Endodermal cell (in vitro differentiated cells): ENCODE measurements at regions not wholly inside any gene's neighbourhood (a gene's known extent, or its start where the extent isn't known, plus 50 kb on each side); places are given as distances from the start of the nearest gene placed in this dataset.

ENCODE experiments used
- DNase-seq: peaks from one replicate; pipeline ENCODE4 v3.0.0-alpha.2; 2017
- H3K27ac ChIP-seq: 2 replicates; pipeline ENCODE4 v1.5.1; 2013; ENCODE audit warnings: mild to moderate bottlenecking, low read depth, low read length, moderate library complexity
- H3K27me3 ChIP-seq: 2 replicates; pipeline ENCODE4 v1.6.1; 2013; ENCODE audit warnings: mild to moderate bottlenecking, low read length, moderate library complexity; ENCODE audit not compliant: insufficient read depth, control insufficient read depth, poor library complexity, severe bottlenecking
- H3K36me3 ChIP-seq: 2 replicates; pipeline ENCODE4 v1.7.0; 2013; ENCODE audit warnings: mild to moderate bottlenecking, low read length, moderate library complexity; ENCODE audit not compliant: control insufficient read depth, insufficient read depth
- H3K4me1 ChIP-seq: one replicate; pipeline ENCODE4 v1.7.0; 2013; ENCODE audit warnings: low read length; ENCODE audit not compliant: control insufficient read depth, insufficient read depth
- H3K4me3 ChIP-seq: 2 replicates; pipeline ENCODE4 v1.5.1; 2013; ENCODE audit warnings: mild to moderate bottlenecking, low read length, moderate library complexity
- H3K9ac ChIP-seq: 2 replicates; pipeline ENCODE4 v1.6.1; 2013; ENCODE audit warnings: mild to moderate bottlenecking, low read length, moderate library complexity; ENCODE audit not compliant: poor library complexity, severe bottlenecking; ENCODE audit errors: extremely low read depth
- H3K9me3 ChIP-seq: 2 replicates; pipeline ENCODE4 v1.6.1; 2013; ENCODE audit warnings: mild to moderate bottlenecking, low read length, moderate library complexity; ENCODE audit not compliant: control insufficient read depth
- H3K27ac Mint-ChIP-seq: 2 replicates; pipeline ENCODE4 v1.8.0; 2020; ENCODE audit warnings: mixed read lengths
- H3K27me3 Mint-ChIP-seq: 2 replicates; pipeline ENCODE4 v1.8.0; 2021; ENCODE audit warnings: mild to moderate bottlenecking, mixed read lengths; ENCODE audit not compliant: insufficient read depth
- H3K36me3 Mint-ChIP-seq: 2 replicates; pipeline ENCODE4 v1.8.0; 2020; ENCODE audit warnings: low read depth, mixed read lengths
- H3K4me1 Mint-ChIP-seq: 2 replicates; pipeline ENCODE4 v1.8.0; 2020; ENCODE audit warnings: mixed read lengths
- H3K4me3 Mint-ChIP-seq: 2 replicates; pipeline ENCODE4 v1.8.0; 2020; ENCODE audit warnings: mild to moderate bottlenecking, moderate library complexity, mixed read lengths
- H3K9me3 Mint-ChIP-seq: 2 replicates; pipeline ENCODE4 v1.8.0; 2020; ENCODE audit warnings: mild to moderate bottlenecking, mixed read lengths
- WGBS, 2 experiments: methylation state at CpG; one replicate each; pipeline versions ENCODE4 v1.1.5 to v1.1.7; 2013; ENCODE audit warnings: missing lambda C conversion rate in 2 of 2, mixed read lengths in 1 of 2; ENCODE audit not compliant: insufficient coverage in 1 of 2, insufficient read length in 1 of 2; 5-methylcytosine and 5-hydroxymethylcytosine counted together
- TF ChIP-seq, protein P1 (sequence below): fragments of 200-600 bp; sonication (generic); conservative IDR thresholded peaks from 2 replicates; pipeline ENCODE4 v1.5.0; 2021; ENCODE audit warnings: antibody characterized with exemption, mild to moderate bottlenecking

DNA sequence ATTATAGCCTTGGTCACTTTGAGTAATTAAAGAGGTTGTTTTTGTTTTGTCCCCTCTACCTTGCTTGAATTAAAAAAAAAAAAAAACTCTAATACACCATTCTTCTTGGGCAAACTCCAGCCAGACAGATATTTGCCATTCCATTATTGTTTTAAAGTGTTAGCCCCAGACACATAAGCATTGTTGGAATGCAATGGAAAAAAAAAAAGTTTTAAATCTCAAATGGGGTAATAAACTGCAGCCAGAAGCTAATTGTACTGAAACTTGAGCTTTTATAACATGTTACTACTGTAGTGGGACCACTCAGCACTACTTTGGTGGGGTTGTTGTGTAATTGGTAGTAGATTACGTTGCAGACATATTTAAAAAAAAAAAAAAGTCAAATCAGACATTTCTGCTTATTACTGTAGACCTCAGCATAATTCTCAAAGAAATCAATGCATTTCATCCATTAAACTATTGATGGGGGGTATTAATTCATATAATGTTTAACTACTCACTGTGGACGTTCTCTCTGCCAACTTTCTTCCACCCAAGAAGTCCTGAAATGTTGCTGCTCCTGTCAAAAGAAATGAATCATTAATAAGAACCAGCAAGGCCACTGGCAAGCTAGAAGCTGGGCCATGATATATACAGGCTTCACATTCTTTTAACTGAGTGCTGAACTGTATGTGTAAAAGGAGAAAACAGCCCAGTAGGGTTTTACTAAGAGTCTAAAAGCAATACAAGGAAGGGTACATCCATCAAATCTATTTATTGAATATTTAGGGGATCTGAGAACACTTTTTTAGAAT, 626.6 kb upstream of the SOX9 start:
- Histone ChIP-seq H3K36me3 (no peaks in the 10 kb centered on the region), H3K9me3 (no peaks in the 10 kb centered on the region), H3K27ac (no peak overlapping the region), H3K4me1 (no peaks in the 10 kb centered on the region), H3K9ac (no peak overlapping the region), H3K27me3 (no peaks in the 10 kb centered on the region), H3K4me3 (no peak overlapping the region)
- no peak overlapping the region for H3K27ac Mint-ChIP-seq
- H3K4me3 Mint-ChIP-seq: no peak overlapping the region
- H3K9me3 Mint-ChIP-seq: peaks cover 4% of the 10 kb centered on the region
- no peaks in the 10 kb centered on the region for H3K4me1 Mint-ChIP-seq
- TF ChIP-seq, protein P1, sequence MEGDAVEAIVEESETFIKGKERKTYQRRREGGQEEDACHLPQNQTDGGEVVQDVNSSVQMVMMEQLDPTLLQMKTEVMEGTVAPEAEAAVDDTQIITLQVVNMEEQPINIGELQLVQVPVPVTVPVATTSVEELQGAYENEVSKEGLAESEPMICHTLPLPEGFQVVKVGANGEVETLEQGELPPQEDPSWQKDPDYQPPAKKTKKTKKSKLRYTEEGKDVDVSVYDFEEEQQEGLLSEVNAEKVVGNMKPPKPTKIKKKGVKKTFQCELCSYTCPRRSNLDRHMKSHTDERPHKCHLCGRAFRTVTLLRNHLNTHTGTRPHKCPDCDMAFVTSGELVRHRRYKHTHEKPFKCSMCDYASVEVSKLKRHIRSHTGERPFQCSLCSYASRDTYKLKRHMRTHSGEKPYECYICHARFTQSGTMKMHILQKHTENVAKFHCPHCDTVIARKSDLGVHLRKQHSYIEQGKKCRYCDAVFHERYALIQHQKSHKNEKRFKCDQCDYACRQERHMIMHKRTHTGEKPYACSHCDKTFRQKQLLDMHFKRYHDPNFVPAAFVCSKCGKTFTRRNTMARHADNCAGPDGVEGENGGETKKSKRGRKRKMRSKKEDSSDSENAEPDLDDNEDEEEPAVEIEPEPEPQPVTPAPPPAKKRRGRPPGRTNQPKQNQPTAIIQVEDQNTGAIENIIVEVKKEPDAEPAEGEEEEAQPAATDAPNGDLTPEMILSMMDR: no peak
- 78% methylated on average over 1 of the region's 2 CpGs; no CpG with 5 or more reads in 1 of the 2 experiments for WGBS, 2 experiments
- no peaks in the 10 kb centered on the region for H3K27me3 Mint-ChIP-seq
- no peak for DNase-seq
- no peaks in the 10 kb centered on the region for H3K36me3 Mint-ChIP-seq

DNA sequence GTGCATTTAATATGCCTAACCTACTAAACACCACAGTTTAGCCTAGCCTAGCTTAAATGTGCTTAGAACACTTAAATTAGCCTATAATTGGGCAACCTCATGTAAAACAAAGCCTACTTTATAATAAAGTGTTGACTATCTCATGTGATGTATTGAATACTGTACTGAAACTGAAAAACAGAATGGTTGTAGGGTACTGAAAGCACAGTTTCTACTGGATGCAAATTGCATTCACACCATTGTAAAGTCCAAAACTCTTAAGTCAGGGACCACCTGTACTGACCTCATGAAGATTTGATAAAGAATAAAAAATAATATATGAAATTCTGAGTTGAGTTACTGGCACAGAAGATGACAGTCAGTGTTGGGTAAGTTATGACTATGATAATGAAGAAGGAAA, 625.4 kb upstream of the SOX9 start:
- Mint-ChIP-seq H3K9me3 (no peaks in the 10 kb centered on the region), H3K4me3 (no peak overlapping the region), H3K27ac (no peak overlapping the region), H3K27me3 (no peaks in the 10 kb centered on the region), H3K4me1 (no peaks in the 10 kb centered on the region), H3K36me3 (no peaks in the 10 kb centered on the region)
- Histone ChIP-seq H3K9me3 (no peaks in the 10 kb centered on the region), H3K27me3 (no peaks in the 10 kb centered on the region), H3K4me1 (no peaks in the 10 kb centered on the region), H3K4me3 (no peak overlapping the region), H3K36me3 (no peaks in the 10 kb centered on the region), H3K27ac (no peak overlapping the region), H3K9ac (no peak overlapping the region)
- TF ChIP-seq, protein P1: no peak
- DNase-seq: no peak

DNA sequence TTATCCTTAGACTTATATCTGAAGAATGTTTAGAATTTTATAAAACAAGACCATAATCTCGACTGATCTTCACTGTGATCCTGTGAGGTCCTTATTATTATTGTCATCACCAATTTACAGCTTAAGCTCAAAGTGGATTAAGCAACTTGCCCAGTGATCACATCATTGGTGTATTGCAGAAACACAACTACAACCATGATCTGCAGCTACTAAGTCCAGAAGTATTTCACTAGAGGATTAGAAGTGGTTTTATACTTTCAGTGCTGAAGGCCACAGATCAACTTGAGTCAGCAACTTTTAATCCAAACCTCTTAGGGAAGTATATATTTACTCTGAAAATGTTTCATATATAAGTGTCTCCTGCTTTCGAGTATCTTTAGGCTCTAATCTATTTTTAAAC, 624.3 kb upstream of the SOX9 start:
- Mint-ChIP-seq H3K36me3 (no peaks in the 10 kb centered on the region), H3K27me3 (no peaks in the 10 kb centered on the region), H3K4me3 (no peak overlapping the region), H3K9me3 (no peaks in the 10 kb centered on the region), H3K27ac (no peak overlapping the region), H3K4me1 (no peaks in the 10 kb centered on the region)
- Histone ChIP-seq H3K27ac (no peak overlapping the region), H3K4me3 (no peak overlapping the region), H3K27me3 (no peaks in the 10 kb centered on the region), H3K4me1 (peaks cover 3% of the 10 kb centered on the region), H3K36me3 (no peaks in the 10 kb centered on the region), H3K9me3 (no peaks in the 10 kb centered on the region), H3K9ac (no peak overlapping the region)
- no peak for DNase-seq
- TF ChIP-seq, protein P1: no peak
- 90 to 100% methylated on average over 1 of the region's 2 CpGs for WGBS, 2 experiments
